AG08395 (cell line): ENCODE measurements at regions not wholly inside any gene's neighbourhood (a gene's known extent, or its start where the extent isn't known, plus 50 kb on each side); places are given as distances from the start of the nearest gene placed in this dataset.
"Not testable (repeated sequence)": the region's sequence is repeated elsewhere in the genome, so short reads cannot be mapped to it uniquely, and the experiment has no call there.

Source experiments
- DNase-seq: peaks from one replicate; pipeline ENCODE4 v3.0.0; 2012; ENCODE audit warnings: mixed read lengths, low spot score

DNA sequence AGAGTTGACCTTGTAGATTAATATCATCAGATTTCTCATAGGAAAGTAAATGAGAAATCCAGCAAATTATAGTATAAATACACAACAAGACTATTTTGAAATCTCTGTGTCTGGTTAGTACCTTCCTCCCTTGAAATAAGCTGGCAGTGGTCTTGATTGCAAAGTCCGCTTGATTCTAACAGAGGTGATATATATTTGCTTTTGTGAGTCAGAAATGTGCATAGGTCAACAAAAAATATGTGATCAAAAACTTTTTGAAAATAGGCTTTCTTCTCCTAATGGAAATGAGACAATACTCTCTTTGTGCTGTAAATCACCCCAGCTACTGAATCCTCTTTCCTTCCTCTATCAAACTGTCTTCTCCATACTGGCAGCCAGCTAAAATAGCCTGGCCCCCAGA lies 749.2 kb upstream of the CDH10 start:
- DNase-seq: no peak

GRCh38 chr5:25393256-25393655 lies 748.5 kb upstream of the CDH10 start:
- DNase-seq: no peak

DNA sequence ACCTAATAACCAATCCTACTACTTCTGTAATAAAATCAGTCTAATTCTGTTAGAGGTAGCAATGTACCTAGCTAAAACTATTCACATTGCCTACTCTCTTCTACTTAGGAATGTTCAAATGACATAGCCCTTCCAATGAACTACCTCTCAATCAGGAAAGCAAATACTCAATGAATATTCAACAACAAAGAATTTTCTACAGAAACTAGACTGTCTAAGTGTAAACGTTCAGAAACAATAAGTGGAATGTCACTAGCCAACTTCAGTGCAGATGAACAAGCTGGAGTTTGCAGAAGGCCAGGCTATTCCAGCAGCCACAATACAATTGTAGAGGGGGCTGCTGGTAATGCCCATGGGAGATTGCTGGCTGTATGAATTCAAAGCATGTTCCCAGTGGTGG lies 743.2 kb upstream of the CDH10 start:
- peak; percentile 1 for DNase-seq

DNA sequence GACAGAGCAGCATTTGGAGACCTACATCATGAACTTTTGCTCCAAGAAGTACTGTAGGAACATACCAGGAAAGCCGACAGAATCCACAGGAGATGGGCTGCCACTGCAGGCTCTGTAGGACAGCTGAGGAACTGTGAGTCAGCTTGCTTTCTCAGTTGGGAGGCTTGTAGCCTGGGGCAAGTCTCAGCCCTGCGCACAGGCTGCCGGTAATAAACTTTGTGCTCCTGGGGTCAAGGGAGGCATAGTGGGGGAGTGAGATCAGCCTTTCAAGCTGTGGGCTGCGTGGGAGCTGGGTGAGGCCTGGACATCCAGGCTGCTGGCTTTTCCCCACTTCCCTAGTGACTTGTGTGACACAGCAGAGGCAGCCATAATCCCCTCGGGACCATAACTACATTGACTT lies 718.0 kb upstream of the CDH10 start:
- no peak for DNase-seq

DNA sequence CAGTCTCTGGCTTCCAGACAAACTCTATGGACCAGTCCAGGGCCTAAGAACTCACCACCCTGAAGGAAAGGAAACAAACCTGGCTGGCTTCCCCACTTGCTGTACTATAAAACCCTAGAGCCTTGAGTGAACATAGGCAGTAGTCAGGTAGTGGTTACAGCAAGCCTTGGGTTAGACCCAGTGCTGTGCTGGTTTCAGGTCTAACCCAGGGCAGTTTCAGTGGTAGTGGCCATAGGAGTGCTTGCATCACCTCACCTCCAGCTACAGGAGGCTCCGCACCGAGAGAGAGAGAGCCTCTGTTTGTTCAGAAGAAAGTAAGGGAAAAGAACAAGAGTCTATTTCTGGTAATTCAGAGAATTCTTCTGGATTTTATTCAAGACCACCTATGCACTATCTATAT lies 714.1 kb upstream of the CDH10 start:
- no peak for DNase-seq

- DNase-seq: no peak
These were observed 712.8 kb upstream of the CDH10 start for GRCh38 chr5:25357605-25358004.

- no peak for DNase-seq
These were observed 705.0 kb upstream of the CDH10 start for GRCh38 chr5:25349746-25350145.

DNA sequence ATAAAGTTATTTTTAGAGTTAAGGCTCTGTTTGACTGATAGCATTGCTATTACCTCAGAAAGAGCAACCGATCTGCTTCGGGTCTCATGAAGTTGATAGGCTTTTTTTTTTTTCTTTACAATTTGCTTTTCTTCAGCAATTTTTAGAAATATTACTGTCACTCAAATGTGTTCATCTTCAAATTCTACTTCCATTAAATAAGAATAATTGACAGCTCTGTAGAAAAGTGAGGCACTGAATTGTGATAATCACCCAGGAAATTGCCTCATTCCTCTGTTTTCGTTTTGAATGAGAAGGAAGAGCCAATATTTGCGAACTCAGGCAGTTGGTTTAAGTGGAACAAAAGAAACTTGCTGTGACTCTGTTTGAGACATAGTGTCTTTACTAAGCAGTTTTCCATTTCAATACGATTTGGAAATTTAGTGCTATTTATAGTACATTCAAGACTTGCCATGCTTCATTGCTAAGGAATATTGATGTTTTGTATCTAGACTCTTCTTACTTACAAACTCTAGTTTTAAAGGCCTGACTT lies 700.5 kb upstream of the CDH10 start:
- DNase-seq: no peak

DNA sequence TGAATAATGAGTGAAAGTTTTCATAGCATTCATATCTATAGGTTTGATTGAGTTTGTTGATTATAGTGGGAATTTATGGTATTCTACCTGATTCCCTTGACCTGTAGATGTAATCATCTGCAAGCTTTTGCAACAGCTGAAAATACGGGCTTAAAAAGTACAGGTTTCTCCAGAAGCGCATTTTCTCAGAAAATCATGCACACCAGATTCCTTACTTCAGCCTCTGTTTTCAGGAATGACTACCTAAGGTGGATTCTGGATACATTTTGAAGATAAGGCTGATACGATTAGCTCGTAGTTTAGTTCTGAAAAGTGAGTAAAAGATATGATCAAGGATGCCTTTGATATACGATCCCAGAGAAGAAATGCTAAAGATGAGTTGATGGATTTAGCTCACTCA lies 694.8 kb upstream of the CDH10 start:
- DNase-seq: no peak

GRCh38 chr5:25334350-25334749 lies 689.6 kb upstream of the CDH10 start:
- no peak for DNase-seq

- DNase-seq: no peak
These were observed 685.9 kb upstream of the CDH10 start for GRCh38 chr5:25330721-25331120.

GRCh38 chr5:25327172-25327571 lies 682.4 kb upstream of the CDH10 start:
- no peak for DNase-seq

DNA sequence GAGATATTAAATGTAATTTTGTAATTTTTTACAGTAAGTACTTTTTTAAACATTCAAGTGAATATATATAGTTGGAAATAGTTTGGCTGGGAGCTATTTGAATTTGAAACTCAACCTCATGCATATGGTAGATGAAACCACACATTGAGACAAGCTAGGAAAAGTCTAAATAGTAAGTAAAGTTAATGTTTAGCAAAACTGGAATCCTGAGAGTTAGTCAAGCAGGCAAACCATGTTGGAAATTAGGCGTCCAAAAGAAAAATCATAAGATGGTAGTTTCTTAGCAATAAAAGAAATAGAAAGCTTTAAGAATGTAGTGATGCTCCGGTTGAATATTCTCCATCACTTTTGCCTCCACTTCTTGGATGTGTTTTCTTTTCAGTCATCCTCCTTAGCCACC lies 657.1 kb upstream of the CDH10 start:
- no peak for DNase-seq

- no peak for DNase-seq
These were observed 650.3 kb upstream of the CDH10 start for GRCh38 chr5:25295067-25295466.

DNA sequence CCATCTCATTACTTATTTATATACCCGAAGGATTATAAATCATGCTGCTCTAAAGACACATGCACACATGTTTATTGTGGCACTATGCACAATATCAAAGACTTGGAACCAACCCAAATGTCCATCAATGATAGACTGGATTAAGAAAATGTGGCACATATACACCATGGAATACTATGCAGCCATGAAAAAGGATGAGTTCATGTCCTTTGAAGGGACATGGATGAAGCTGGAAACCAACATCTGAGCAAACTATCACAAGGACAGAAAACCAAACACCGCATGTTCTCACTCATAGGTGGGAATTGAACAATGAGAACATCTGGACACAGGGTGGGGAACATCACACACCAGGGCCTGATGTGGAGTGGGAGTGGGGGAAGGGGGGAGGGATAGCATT lies 645.0 kb upstream of the CDH10 start:
- not testable (repeated sequence) for DNase-seq

DNA sequence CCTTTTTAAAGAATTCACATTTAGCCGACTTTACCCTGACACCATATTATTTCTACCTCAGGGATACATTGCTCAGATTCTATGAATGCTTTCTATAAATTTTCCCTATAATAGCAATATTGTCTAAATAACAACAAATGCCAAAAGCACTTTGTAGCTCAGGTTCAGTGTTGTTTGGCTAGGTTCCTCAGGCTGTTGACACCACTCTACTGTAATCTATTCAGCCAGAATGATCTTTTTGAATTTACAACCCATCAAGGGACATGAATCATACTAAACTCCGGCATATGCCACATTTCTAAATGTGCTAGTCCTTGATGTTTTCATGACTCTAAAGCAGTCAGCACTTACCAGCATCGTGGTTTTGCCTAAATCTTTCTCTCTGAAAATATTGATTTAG lies 641.5 kb upstream of the CDH10 start:
- no peak for DNase-seq

DNA sequence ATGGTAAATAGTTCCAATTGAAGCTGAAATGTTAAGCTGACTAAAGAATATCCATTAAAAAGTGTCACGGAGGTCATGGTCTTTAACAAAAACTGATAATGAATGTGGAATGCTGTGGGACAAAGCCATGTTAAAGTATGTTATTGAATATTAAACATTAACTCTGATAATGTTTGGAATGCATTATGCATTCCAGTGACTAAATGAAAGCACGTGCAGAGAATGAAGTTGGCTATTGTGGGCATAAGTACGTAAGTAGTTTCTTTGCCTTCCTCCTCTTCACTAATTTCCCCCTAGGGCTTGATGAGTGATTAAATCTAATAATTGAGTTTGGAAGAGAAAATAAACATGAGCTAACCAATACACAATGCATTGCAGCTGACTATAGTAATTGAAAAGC lies 640.4 kb upstream of the CDH10 start:
- DNase-seq: no peak

GRCh38 chr5:25263507-25263906 lies 618.7 kb upstream of the CDH10 start:
- not testable (repeated sequence) for DNase-seq

GRCh38 chr5:25262221-25262620 lies 617.4 kb upstream of the CDH10 start:
- no peak for DNase-seq

DNA sequence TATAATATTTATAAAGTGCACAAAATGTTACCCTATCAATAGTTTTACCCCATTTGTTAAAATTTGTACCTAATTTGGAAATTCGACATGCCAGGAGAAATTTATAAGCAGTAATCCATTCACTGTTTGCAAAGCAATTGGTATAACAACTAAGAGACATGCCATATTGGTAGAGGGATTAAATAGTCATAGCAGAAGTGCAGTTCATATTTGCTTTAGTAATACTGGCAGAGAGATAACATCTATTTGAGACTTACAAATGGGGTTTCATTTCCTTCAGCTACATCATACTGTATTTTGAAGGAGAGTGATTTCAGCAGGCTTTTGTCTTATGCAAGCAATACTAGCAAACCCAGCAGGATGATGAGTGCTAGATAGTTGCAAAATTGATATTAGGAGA lies 610.4 kb upstream of the CDH10 start:
- DNase-seq: no peak

DNA sequence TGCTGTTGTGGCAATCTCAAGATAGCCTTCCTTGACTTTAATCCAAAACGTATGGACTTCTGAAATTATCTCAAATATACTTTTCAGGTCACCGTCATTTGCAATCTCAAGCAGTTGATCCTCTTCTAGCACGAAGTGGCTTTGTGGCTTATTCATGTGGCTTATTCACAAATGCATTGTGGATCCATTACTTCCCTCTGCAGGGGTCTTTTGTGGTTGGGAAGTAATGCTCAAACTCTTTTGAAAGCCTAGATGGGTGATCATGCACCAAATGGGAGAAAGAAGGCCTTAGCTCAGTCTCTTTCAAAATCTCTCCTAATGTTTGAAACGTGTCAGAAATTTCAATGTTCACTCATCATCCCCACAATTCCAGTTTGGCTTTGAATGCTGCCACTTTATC lies 597.2 kb upstream of the CDH10 start:
- no peak for DNase-seq

GRCh38 chr5:25238720-25239119 lies 593.9 kb upstream of the CDH10 start:
- DNase-seq: not testable (repeated sequence)

DNA sequence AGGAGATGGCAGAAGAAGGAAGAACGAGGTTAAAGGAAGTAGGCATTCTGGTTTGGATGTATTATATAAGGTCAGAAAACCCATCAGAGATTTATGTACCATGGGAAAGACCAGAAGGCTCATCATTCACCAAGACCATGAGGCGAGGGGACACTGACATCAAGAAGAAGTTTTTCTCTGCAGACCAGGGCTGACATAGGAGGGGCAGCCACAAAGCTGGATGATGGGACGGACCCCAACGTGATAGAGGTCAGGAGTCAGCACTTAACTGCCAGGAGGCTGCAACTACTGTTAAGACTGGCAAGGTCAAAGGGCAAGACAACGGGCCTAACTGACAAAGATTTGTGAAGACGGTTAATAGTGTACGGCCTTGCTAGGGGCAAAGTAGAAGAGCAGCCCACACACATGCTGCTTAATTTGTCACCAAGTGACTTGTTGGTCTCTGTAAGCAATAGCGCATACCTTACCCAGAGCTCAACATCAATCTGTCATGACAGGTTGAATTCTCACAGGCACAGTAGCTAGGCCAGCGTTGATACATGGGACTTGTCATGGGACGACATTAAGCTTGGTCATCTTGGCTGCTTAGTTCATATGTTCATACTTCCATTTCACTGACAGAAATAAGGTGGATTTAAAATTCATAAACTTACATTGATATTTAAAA lies 579.7 kb upstream of the CDH10 start:
- no peak for DNase-seq

- DNase-seq: not testable (repeated sequence)
These were observed 555.1 kb upstream of the CDH10 start for GRCh38 chr5:25199902-25200301.
